ENCODE measurements at regions not wholly inside any gene's neighbourhood (a gene's known extent, or its start where the extent isn't known, plus 50 kb on each side); places are given as distances from the start of the nearest gene placed in this dataset.

- TF ChIP-seq CTCF (IDR thresholded peaks at IDR 0.05) (no peak), POLR2A (IDR thresholded peaks at IDR 0.05) (no peak)
Measured at GRCh38 chr10:84818961-84819360, 490.6 kb downstream of the CCSER2 start.

Measured in lower leg skin (tissue), 3 donors.